ENCODE measurements at regions not wholly inside any gene's neighbourhood (a gene's known extent, or its start where the extent isn't known, plus 50 kb on each side); places are given as distances from the start of the nearest gene placed in this dataset.

GRCh38 chr4:17174751-17175150 lies 276.3 kb upstream of the LDB2 start:
- TF ChIP-seq, protein P1, sequence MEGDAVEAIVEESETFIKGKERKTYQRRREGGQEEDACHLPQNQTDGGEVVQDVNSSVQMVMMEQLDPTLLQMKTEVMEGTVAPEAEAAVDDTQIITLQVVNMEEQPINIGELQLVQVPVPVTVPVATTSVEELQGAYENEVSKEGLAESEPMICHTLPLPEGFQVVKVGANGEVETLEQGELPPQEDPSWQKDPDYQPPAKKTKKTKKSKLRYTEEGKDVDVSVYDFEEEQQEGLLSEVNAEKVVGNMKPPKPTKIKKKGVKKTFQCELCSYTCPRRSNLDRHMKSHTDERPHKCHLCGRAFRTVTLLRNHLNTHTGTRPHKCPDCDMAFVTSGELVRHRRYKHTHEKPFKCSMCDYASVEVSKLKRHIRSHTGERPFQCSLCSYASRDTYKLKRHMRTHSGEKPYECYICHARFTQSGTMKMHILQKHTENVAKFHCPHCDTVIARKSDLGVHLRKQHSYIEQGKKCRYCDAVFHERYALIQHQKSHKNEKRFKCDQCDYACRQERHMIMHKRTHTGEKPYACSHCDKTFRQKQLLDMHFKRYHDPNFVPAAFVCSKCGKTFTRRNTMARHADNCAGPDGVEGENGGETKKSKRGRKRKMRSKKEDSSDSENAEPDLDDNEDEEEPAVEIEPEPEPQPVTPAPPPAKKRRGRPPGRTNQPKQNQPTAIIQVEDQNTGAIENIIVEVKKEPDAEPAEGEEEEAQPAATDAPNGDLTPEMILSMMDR (conservative IDR thresholded peaks at IDR 0.05; ENCODE audit: low read length) = no peak
- TF ChIP-seq EZH2phosphoT487 (IDR thresholded peaks at IDR 0.05; ENCODE audit: borderline replicate concordance) = no peak

All from Loucy (cell line).